ENCODE measurements at regions not wholly inside any gene's neighbourhood (a gene's known extent, or its start where the extent isn't known, plus 50 kb on each side); places are given as distances from the start of the nearest gene placed in this dataset.
"Not testable (repeated sequence)": the region's sequence is repeated elsewhere in the genome, so short reads cannot be mapped to it uniquely, and the experiment has no call there.

- not testable (repeated sequence) for FAIRE-seq
These were observed 241.5 kb downstream of the KCNRG start for GRCh38 chr13:50256536-50257321.

DNA sequence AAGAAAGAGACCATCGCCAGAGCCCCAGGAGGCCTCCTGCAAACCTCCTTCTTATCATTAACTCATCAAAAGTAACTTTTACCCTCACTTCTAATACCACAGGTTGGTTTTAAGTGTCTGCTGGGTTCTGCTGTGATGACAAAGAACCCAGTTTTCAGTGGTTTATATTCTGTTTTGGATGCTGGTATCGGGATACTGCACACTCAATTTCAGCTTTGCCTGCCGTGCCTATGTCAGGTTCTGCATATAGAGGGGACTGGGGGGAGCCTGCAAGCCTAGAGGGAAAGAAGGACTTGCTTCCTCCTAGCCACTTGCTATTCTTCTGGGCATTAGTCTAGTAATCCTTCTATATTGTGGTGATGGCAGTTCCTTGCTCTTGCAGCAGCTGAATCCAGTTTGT is 242.4 kb downstream of the KCNRG start:
- no peak for FAIRE-seq
- DNase-seq (ENCODE audit: insufficient read length, low spot score), result no peak

More at GRCh38 chr13:50256536-50257321, 241.5 kb downstream of the KCNRG start:
- not testable (repeated sequence) for DNase-seq (ENCODE audit: insufficient read length, low spot score)

GRCh38 chr13:50261130-50261901 is 246.1 kb downstream of the KCNRG start:
- FAIRE-seq, result no peak
- no peak for DNase-seq (ENCODE audit: insufficient read length, low spot score)

DNA sequence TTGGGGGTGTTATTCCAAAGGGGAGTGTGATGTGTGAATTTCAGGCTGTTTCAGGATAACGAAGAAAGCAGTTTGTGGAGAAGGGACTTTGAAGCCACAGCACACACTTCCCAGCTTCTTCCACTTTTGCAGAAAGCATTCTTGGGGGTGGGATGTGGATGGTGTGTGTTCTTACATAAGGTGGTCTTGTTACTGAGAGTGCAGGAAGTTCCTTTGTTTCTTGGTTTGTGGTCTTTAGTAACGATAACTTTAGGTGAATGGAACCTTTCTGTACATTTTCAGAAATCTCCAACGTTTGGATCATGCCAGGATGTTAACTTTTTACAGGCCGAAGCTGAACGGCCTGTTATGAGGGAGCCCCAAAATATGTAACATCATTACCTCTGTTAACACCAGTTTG is 251.8 kb downstream of the KCNRG start:
- FAIRE-seq (no peak), DNase-seq (ENCODE audit: insufficient read length, low spot score) (no peak)

DNA sequence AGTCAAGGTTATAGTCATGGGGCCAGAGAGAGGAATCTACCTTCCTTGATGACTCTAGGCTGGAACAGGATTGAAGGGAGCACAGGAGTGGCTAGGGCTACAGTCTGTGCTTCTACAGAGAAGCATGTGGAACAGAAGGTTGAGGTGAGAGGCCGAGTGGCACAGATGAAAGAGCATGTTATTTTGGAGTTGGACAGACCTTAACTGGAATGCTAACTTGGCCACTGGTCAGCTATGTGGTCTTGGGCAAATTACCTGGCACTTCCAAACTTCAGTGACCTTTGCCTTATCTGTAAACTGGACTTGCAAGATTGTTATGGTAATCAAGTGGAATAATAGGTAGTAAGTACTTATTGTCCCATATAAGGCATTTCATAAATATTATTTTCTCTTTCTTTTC is 252.7 kb downstream of the KCNRG start:
- no peak for FAIRE-seq
- no peak for DNase-seq (ENCODE audit: insufficient read length, low spot score)

GRCh38 chr13:50268500-50268899 is 253.3 kb downstream of the KCNRG start:
- FAIRE-seq (no peak), DNase-seq (ENCODE audit: insufficient read length, low spot score) (no peak)

- no peak for FAIRE-seq
- no peak for DNase-seq (ENCODE audit: insufficient read length, low spot score)
These were observed 258.9 kb downstream of the KCNRG start for GRCh38 chr13:50274181-50274580.

GRCh38 chr13:50275392-50276063 is 260.3 kb downstream of the KCNRG start:
- FAIRE-seq (no peak), DNase-seq (ENCODE audit: insufficient read length, low spot score) (no peak)

DNA sequence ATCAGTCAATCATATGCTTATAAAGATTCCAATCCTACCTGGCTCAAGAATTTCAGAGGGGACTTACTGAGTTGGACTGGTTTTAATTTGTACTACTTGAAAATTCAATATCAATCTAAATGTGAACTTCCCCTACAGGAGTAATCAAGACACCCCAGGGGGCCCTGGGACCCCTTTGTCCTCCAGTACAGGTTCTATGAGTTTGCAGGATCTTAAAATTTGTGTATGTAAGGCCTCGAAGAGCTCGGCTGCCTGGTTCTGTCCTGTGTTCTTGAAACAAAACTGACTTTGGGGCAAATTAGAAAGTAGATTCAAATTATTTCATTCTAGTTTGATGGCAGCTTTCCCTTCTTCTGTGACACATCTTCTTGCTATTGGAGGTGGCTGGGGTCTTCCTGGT is 261.3 kb downstream of the KCNRG start:
- DNase-seq (ENCODE audit: insufficient read length, low spot score) (no peak), FAIRE-seq (no peak)

DNA sequence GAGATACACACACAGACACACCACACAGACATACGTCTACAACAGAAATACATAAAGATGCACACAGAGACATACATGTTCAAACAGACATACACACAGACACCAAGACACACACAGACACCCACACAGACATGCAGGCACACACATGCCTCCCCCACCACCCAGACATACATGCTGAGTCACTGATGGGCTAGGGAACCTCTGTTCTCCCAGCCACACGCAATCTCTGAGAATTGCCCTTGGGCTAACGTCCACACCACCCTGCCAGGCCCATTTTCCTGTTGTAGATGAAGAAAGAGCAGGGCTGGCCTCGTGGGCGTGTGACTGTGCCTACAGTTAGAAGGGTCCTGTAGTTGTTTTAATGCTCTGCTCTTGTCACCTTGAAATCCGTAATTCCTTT is 261.9 kb downstream of the KCNRG start:
- DNase-seq (ENCODE audit: insufficient read length, low spot score) (no peak), FAIRE-seq (no peak)

GRCh38 chr13:50277906-50278305 is 262.7 kb downstream of the KCNRG start:
- DNase-seq (ENCODE audit: insufficient read length, low spot score) (no peak), FAIRE-seq (no peak)

- DNase-seq (ENCODE audit: insufficient read length, low spot score), result no peak
- no peak for FAIRE-seq
These were observed 265.2 kb downstream of the KCNRG start for GRCh38 chr13:50280441-50280937.

GRCh38 chr13:50282016-50282415 is 266.8 kb downstream of the KCNRG start:
- no peak for FAIRE-seq
- DNase-seq (ENCODE audit: insufficient read length, low spot score), result no peak

DNA sequence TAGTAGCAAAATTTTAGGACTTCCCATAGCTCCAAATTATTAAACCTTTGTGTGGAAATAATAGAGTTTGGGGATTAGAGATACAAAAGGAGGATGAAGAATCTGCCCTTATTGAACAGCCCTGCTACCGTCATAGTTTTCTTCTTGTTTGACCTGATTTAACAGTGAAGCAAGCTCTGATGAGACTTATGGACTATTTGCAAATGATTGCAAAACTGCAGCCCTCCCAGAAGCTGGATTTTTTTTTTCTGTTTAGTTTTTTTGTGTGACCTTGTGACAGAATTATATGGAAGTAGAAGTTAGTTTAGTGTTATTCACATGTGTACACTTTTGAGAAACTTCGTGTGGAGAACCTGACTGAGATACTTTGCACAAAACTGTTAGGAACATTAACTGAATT is 267.8 kb downstream of the KCNRG start:
- FAIRE-seq, result no peak
- DNase-seq (ENCODE audit: insufficient read length, low spot score), result no peak

GRCh38 chr13:50284540-50284939 is 269.3 kb downstream of the KCNRG start:
- DNase-seq (ENCODE audit: insufficient read length, low spot score) (no peak), FAIRE-seq (peak; percentile 66)

GRCh38 chr13:50285283-50285682 is 270.0 kb downstream of the KCNRG start:
- FAIRE-seq (peak; percentile 82), DNase-seq (ENCODE audit: insufficient read length, low spot score) (no peak)

- FAIRE-seq, result no peak
- DNase-seq (ENCODE audit: insufficient read length, low spot score), result no peak
These were observed 271.1 kb downstream of the KCNRG start for GRCh38 chr13:50286324-50286723.

DNA sequence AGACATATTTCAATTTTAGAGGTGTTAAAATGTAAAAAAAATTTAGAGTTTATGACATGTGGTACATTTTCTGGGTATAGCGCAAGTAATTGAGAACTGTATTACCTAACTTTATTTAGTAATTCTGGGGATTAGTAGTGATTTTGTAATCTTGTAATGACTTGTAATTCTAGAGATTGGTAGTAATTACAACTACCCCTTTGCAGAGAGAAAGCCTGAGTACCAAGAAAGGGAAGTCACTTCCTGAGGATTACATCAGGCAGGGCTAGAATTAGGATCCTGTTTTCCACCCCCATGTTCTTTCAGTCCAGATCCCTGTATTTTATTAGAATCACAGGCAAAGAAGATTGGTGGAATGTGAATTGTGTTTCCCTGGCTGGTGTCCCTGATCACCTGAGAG is 274.9 kb downstream of the KCNRG start:
- no peak for FAIRE-seq

DNA sequence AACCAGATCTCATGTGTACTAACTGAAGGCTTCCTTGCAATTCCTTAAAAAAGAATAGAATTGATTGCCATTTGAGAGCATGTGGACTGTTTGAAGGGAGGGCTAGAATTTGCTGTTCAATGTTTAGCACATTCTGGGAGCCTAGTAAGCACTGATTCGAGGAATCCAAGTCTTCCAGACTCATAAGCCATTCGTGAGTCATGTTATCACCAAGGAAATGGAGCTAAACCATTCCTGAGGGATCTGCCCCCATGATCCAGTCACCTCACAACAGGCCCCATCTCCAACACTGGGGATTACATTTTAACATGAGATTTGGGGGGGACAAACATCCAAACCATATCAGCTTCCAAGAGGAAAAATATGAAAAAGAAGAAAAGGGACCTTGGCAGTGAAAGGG is 276.4 kb downstream of the KCNRG start:
- DNase-seq (ENCODE audit: insufficient read length, low spot score), result no peak
- no peak for FAIRE-seq

More for the DNA sequence above, 274.9 kb downstream of the KCNRG start:
- no peak for DNase-seq (ENCODE audit: insufficient read length, low spot score)

- DNase-seq (ENCODE audit: insufficient read length, low spot score) (no peak), FAIRE-seq (peak; percentile 35)
These were observed 276.8 kb downstream of the KCNRG start for GRCh38 chr13:50292081-50292480.

DNA sequence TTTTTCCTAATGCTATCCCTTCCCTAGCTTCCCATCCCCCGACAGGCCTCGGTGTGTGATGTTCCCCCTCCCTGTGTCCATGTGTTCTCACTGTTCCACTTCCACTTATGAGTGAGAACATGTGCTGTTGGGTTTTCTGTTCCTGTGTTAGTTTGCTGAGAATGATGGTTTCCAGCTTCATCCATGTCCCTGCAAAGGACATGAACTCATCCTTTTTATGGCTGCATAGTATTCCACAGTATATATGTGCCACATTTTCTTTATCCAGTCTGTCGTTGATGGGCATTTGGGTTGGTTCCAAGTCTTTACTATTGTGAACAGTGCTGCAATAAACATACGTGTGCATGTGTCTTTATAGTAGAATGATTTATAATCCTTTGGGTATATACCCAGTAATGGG is 279.2 kb downstream of the KCNRG start:
- DNase-seq (ENCODE audit: insufficient read length, low spot score); FAIRE-seq: not testable (repeated sequence)
